BLaER1 treated with 17β-estradiol and CSF1 and Interleukin-3, amounts not matched to agents 10 nM and 100 nM (cell line): ENCODE measurements at regions not wholly inside any gene's neighbourhood (a gene's known extent, or its start where the extent isn't known, plus 50 kb on each side); places are given as distances from the start of the nearest gene placed in this dataset.

ENCODE experiments used
- H3K27ac ChIP-seq, 11 experiments: shearing (Covaris generic); formaldehyde crosslinking; 2 replicates each; pipeline ENCODE4 v1.8.1; 2022
- H3K27me3 ChIP-seq, 11 experiments: shearing (Covaris generic); formaldehyde crosslinking; 2 replicates each; pipeline ENCODE4 v1.8.1; 2022
- H3K36me3 ChIP-seq, 11 experiments: shearing (Covaris generic); formaldehyde crosslinking; 2 replicates each; pipeline ENCODE4 v1.8.1; 2022
- H3K4me1 ChIP-seq, 10 experiments: shearing (Covaris generic); formaldehyde crosslinking; 2 replicates each; pipeline ENCODE4 v1.8.1; 2022
- H3K4me2 ChIP-seq, 11 experiments: shearing (Covaris generic); formaldehyde crosslinking; 2 replicates each; pipeline ENCODE4 v1.8.1; 2022
- H3K4me3 ChIP-seq, 10 experiments: shearing (Covaris generic); formaldehyde crosslinking; 2 replicates each; pipeline ENCODE4 v1.8.1; 2022
- H3K9ac ChIP-seq, 11 experiments: shearing (Covaris generic); formaldehyde crosslinking; 2 replicates each; pipeline ENCODE4 v1.8.1; 2022
- H3K9me3 ChIP-seq, 11 experiments: shearing (Covaris generic); formaldehyde crosslinking; replicated peaks in 1 of 11; 2 replicates each; pipeline ENCODE4 v1.8.1; 2022
- H4K20me1 ChIP-seq, 11 experiments: shearing (Covaris generic); formaldehyde crosslinking; 2 replicates each; pipeline ENCODE4 v1.8.1; 2022
- Cebpa-rat ChIP-seq, 11 experiments: shearing (Covaris generic); IDR thresholded peaks; 2 replicates each; pipeline ENCODE4 v1.8.1; 2022

DNA sequence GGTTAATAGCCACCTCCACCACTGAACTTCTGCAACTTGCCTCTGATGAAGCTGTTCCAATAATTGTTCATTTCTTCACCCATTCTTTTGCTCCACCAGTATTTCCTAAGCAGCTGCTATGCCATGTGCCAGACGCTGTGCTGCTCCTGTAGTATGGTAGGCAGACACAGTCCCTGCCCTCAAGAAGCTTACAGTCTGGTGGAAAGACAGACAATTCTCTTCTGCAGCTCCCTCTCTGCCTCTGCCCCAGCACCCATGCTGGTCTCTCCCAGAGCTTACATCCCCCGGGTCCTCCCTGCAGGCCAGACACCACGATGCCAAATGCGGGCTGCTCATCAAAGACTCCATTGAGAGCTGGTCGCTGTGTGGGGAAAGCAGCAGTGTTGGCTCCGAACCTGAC is 111.6 kb upstream of the ESRRB start:
- H4K20me1 ChIP-seq, result no peaks in the 10 kb centered on the region
- H3K4me1 ChIP-seq, result peaks cover 7 to 28% (median 21%) of the 10 kb centered on the region in 10 experiments
- no peak overlapping the region for H3K4me3 ChIP-seq
- H3K27me3 ChIP-seq, result no peaks in the 10 kb centered on the region
- no peak overlapping the region for H3K27ac ChIP-seq
- no peaks in the 10 kb centered on the region for H3K9me3 ChIP-seq
- H3K4me2 ChIP-seq, result no peak overlapping the region
- no peaks in the 10 kb centered on the region for H3K36me3 ChIP-seq
- H3K9ac ChIP-seq, result no peak overlapping the region
- TF ChIP-seq Cebpa-rat (IDR thresholded peaks at IDR 0.05), result no peak

DNA sequence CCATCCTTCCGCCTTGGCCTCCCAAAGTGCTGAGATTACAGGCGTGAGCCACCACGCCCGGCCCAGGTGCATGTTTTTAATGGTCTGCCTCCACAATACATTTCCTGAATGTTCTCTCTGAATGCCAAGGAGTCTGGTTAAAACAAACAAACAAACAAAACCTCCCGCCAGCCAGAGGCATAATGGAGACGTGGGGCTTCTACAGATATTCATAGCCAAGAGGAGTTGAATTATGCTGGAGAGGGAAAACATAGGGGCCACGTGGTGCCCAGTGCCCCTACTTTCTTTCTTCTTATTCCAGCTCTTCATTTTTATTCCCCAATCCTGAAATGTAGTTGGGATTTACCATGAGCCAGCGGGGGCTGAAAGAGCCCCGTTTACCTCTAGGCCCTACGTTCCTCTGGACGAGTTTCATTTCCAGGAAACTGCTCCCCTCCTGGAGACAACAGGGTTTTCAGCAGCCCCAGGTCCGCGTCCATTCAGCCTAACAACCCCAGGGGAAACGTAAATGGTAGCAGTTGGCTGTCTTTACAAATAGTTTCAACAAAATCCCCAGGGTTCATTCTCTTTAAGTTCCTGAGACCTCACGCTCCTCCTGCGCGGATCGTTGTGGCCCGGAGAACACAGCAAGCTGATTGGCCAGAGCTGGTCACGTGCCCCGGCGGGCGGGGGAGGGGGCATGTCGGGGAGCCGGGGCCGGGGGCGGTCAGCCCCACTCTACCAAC is 108.5 kb upstream of the ESRRB start:
- Histone ChIP-seq H3K4me2 (peak overlapping the region; percentile 28 to 77 (median 59); a peak in 20 of 22 replicates), H3K9me3 (no peaks in the 10 kb centered on the region), H3K36me3 (no peaks in the 10 kb centered on the region), H3K4me1 (peaks cover 0 to 12% (median 6%) of the 10 kb centered on the region in 10 experiments; a peak in 10 of 20 replicates), H3K27me3 (no peaks in the 10 kb centered on the region), H3K4me3 (peak overlapping the region in 5 of 10 experiments; percentile 3 to 46 (median 20); a peak in 3 of 20 replicates), H4K20me1 (no peaks in the 10 kb centered on the region), H3K9ac (no peak overlapping the region; a peak in 1 of 22 replicates), H3K27ac (no peak overlapping the region)
- TF ChIP-seq Cebpa-rat (IDR thresholded peaks at IDR 0.05), result no peak

DNA sequence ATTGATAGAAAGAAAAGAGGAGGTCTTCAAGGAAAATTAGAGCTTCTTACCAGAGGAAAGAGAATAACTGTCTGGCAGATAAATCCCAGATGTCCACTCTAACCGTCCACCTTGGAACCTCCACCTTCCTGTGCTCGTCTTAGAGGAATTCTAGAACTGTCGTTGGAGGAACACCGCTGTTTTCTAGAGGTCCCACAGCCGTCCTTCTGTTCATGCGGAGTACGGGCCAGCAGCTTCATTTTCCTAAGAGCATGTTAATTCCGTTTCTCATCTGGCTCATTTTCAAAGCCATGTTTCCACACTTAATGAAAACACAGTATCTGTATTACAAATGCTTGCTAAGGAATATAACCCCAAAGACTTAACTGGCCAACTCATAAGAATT is 107.9 kb upstream of the ESRRB start:
- peaks cover 0 to 12% (median 6%) of the 10 kb centered on the region in 10 experiments; a peak in 10 of 20 replicates for H3K4me1 ChIP-seq
- 0 out of 20 replicates have a peak overlapping the region, but pooled peaks of 1 of the 10 experiments have one; percentile 20 for H3K4me3 ChIP-seq
- no peaks in the 10 kb centered on the region for H3K36me3 ChIP-seq
- H3K27ac ChIP-seq, result no peak overlapping the region
- H3K4me2 ChIP-seq, result peak overlapping the region in 2 of 11 experiments; percentile 59 to 77; a peak in 4 of 22 replicates
- no peaks in the 10 kb centered on the region for H3K27me3 ChIP-seq
- H4K20me1 ChIP-seq, result no peaks in the 10 kb centered on the region
- no peaks in the 10 kb centered on the region for H3K9me3 ChIP-seq
- TF ChIP-seq Cebpa-rat (IDR thresholded peaks at IDR 0.05), result no peak
- H3K9ac ChIP-seq, result no peak overlapping the region

DNA sequence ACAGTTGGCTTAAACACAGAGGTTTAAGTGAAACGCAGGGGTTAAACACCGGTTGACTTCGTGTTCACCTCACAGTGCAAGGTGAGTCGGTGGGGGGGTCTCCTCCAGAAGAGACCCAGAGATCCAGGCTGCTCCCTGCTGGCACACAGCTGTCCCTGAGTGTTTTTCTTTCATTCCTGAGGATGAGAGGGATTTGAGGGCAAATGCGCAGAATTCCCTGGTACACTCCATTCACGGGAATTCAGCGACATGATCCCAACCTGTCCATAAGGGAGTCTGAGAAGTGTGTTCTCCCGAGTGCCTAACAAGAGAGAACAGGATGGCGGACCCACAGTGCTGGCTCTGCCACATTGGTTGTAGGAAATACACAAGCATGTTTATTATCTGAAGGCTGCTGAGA is 107.2 kb upstream of the ESRRB start:
- Histone ChIP-seq H3K4me3 (no peak overlapping the region), H3K9me3 (no peaks in the 10 kb centered on the region), H3K27me3 (no peaks in the 10 kb centered on the region), H3K36me3 (no peaks in the 10 kb centered on the region), H3K27ac (no peak overlapping the region), H3K9ac (no peak overlapping the region), H4K20me1 (no peaks in the 10 kb centered on the region), H3K4me2 (no peak overlapping the region), H3K4me1 (peaks cover 0 to 12% (median 6%) of the 10 kb centered on the region in 10 experiments; a peak in 10 of 20 replicates)
- TF ChIP-seq Cebpa-rat (IDR thresholded peaks at IDR 0.05), result no peak

DNA sequence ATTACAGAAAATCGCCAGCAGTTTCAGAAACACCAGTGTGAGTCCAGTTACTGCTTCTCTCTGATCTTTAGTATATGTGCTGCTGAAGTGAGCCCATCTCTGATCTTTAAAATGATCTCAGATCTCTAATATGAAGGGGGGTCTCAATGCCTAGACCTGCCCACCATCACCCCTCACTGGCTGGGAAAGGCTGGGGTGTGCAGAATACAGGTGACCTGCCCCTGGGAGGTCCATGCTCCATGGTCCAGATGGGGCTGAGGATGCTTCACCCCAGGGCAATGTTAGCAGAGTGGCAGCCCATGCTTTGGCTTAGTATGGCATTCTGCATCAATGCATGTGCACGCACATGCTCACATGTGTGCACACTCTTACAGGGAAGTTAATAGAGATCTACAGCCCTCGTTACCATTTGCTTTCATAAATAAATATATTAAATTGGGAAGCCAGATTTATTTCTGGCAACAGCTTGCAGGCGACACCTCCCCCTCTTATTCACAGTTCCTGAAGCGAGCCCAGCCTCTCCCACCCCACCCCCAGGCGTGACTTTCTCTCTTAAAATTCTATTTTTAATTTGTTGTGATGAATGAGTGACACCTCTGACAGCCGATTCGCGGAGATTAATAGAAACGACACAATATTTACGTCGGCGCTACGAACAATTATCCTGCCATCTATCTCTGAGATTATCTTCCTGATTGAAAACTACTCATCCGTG is 104.7 kb upstream of the ESRRB start:
- Histone ChIP-seq H3K4me1 (peaks cover 0 to 12% (median 6%) of the 10 kb centered on the region in 10 experiments; a peak in 10 of 20 replicates), H3K36me3 (no peaks in the 10 kb centered on the region), H3K27me3 (no peaks in the 10 kb centered on the region), H3K27ac (no peak overlapping the region), H3K4me2 (no peak overlapping the region), H3K9ac (no peak overlapping the region), H3K4me3 (no peak overlapping the region), H3K9me3 (peaks cover 0 to under 1% (median 0%) of the 10 kb centered on the region in 11 experiments; a peak in 1 of 22 replicates), H4K20me1 (no peaks in the 10 kb centered on the region)
- TF ChIP-seq Cebpa-rat (IDR thresholded peaks at IDR 0.05), result no peak

DNA sequence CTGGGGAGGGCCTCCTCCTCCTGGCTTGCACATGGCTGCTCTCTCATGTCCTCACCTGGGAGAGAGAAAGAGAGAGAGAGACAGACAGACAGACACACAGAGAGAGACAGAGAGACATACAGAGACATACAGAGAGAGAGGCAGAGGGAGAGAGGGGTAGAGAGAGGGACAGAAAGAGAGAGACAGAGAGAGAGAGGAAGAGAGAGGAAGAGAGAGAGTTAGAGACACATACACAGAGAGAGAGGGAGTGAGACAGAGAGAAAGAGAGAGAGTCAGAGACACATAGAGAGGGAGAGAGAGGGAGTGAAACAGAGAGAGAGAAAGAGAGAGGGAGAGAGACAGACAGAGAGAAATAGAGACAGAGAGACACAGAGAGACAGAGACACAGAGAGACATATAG is 103.6 kb upstream of the ESRRB start:
- Histone ChIP-seq H3K4me1 (peaks cover 0 to 7% (median 3%) of the 10 kb centered on the region in 10 experiments; a peak in 10 of 20 replicates), H3K9me3 (peaks cover 0 to 3% (median 0%) of the 10 kb centered on the region in 11 experiments; a peak in 1 of 22 replicates), H3K9ac (no peak overlapping the region), H3K36me3 (no peaks in the 10 kb centered on the region), H3K27ac (no peak overlapping the region), H4K20me1 (no peaks in the 10 kb centered on the region), H3K27me3 (no peaks in the 10 kb centered on the region), H3K4me3 (no peak overlapping the region), H3K4me2 (no peak overlapping the region)
- no peak for TF ChIP-seq Cebpa-rat (IDR thresholded peaks at IDR 0.05)

DNA sequence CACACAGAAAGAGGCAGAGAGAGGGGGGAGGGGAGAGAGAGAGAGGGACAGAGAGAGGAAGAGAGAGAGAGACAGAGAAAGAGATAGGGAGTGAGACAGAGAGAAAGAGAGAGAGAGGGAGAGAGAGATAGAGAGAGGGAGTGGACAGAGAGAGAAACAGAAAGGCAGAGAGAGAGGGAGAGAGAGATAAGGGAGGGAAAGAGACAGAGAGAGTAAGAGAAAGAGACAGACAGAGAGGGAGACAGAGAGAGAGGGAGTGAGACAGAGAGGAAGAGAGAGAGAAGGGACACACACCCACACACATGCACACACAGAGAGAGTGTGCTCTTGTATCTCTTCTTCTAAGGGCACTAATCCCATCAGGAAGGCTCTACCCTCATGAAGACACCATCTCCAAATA is 103.2 kb upstream of the ESRRB start:
- H3K4me3 ChIP-seq, result no peak overlapping the region
- H3K9me3 ChIP-seq, result peaks cover 0 to 3% (median 0%) of the 10 kb centered on the region in 11 experiments; a peak in 1 of 22 replicates
- H3K4me2 ChIP-seq, result no peak overlapping the region
- no peaks in the 10 kb centered on the region for H4K20me1 ChIP-seq
- no peak overlapping the region for H3K27ac ChIP-seq
- no peak for TF ChIP-seq Cebpa-rat (IDR thresholded peaks at IDR 0.05)
- H3K4me1 ChIP-seq, result 0 out of 20 replicates have a peak, but pooled peaks cover 0 to 4% (median 0%) of the 10 kb centered on the region in 10 experiments
- no peak overlapping the region for H3K9ac ChIP-seq
- no peaks in the 10 kb centered on the region for H3K27me3 ChIP-seq
- H3K36me3 ChIP-seq, result no peaks in the 10 kb centered on the region

DNA sequence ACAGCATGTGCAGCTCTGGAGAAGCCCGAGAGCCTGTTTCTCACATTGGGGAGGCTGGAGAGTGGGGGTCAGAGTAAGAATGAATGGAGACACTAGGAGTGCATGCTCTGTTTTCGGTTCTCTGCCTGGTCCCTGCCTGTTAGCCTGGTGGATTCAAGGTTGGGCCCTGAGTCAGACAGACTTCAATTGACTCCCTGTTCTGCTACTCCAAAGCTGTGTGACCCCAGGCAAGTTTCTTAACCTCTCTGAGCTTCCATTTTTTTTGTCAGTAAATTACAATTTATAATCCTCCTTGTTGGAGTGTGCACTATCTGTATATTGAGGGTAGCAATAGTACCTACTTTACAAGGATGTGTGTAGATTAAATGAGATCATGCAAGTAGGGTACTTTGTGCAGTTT is 102.6 kb upstream of the ESRRB start:
- Histone ChIP-seq H3K9ac (no peak overlapping the region), H3K9me3 (peaks cover 0 to 3% (median 0%) of the 10 kb centered on the region in 11 experiments; a peak in 1 of 22 replicates), H3K36me3 (no peaks in the 10 kb centered on the region), H3K4me1 (0 out of 20 replicates have a peak, but pooled peaks cover 0 to 4% (median 0%) of the 10 kb centered on the region in 10 experiments), H3K27me3 (no peaks in the 10 kb centered on the region), H3K4me2 (no peak overlapping the region), H3K27ac (no peak overlapping the region), H3K4me3 (no peak overlapping the region), H4K20me1 (no peaks in the 10 kb centered on the region)
- no peak for TF ChIP-seq Cebpa-rat (IDR thresholded peaks at IDR 0.05)

DNA sequence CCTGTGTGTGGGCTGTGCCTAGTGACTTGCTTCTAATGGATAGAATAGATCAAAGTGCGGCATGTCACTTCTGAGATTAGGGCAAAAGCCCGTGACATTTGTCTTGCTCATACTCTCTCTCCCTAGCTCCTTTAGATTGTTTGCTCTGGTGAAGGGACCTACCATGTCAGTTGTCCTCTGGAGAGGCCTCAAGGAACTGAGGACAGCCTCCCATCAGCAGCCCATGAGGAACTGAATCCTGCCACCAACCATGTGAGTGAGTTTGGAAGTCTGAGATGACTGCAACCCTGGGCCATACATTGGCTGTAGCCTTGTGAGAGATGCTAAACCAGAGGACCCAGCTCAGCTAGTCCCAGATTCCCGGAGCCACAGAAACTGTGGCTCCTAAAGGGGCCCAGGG is 101.6 kb upstream of the ESRRB start:
- Histone ChIP-seq H3K4me3 (no peak overlapping the region), H3K27me3 (no peaks in the 10 kb centered on the region), H3K9ac (no peak overlapping the region), H4K20me1 (no peaks in the 10 kb centered on the region), H3K4me2 (no peak overlapping the region), H3K27ac (no peak overlapping the region), H3K36me3 (no peaks in the 10 kb centered on the region), H3K9me3 (peaks cover 0 to 3% (median 0%) of the 10 kb centered on the region in 11 experiments; a peak in 1 of 22 replicates), H3K4me1 (0 out of 20 replicates have a peak, but pooled peaks cover 0 to 4% (median 0%) of the 10 kb centered on the region in 10 experiments)
- no peak for TF ChIP-seq Cebpa-rat (IDR thresholded peaks at IDR 0.05)
